CD4-positive, alpha-beta T cell treated with Interferon alpha-2 for 1 hour (primary cell): ENCODE measurements at regions not wholly inside any gene's neighbourhood (a gene's known extent, or its start where the extent isn't known, plus 50 kb on each side); places are given as distances from the start of the nearest gene placed in this dataset.

ENCODE experiments used
- DNase-seq, 2 donors: peaks; one replicate each; pipeline ENCODE4 v3.0.0-alpha.2; 2020 to 2022

DNA sequence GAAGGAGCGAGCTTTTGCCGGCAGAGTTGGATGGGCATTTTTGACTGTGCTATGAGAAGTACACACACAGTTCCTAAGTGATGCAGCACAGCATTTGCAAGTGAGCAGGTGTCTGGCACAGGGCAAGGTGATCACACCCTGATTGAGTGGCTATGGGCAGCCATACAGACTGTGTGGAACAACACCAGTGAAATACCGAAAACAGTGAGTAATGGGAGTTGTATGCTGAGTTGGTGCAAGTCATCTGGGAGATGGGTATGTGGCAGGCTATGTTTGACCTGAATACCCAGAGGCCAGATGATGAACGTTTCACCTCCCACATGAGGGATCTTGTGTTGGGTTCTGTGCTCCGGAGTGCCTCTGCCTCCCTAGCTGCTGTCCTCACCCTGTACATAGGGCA is 53.5 kb upstream of the TIPARP start:
- DNase-seq = no peak

DNA sequence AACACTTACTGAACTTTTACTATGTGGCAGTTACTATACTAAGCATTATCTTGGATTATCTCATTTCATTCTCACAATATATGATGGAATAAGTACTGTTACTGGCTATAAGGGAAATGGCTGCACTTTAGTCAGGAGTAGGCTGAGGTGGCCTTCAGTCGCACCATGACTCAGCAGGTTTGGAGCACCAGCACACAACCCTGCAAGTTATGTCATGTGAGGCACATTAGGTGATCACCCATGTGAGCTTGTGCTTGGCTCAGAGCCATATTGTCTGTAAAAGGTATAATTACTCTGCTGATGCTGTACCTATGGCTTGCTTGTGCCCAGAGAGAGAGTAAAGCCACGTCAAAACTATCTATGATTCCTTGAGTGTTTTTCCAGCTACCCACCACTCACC is 54.1 kb upstream of the TIPARP start:
- DNase-seq = no peak

DNA sequence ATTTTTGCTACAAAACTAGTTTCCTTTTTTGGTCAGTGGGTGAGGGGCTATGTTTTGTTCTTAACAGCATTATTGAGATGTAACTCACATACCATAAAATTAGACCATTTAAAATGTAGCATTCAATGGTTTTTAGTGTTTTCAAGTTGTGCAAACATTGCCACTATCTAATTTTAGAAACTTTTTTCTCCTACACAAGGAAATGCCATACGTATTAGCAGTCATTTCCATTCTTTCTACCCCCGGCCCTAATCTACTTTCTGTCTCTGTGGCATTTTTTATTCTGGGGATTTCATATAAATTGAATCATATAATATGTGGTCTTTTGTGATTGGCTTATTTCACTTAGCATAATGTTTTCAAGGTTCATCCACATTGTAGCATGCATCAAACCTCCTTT is 55.0 kb upstream of the TIPARP start:
- DNase-seq = no peak

DNA sequence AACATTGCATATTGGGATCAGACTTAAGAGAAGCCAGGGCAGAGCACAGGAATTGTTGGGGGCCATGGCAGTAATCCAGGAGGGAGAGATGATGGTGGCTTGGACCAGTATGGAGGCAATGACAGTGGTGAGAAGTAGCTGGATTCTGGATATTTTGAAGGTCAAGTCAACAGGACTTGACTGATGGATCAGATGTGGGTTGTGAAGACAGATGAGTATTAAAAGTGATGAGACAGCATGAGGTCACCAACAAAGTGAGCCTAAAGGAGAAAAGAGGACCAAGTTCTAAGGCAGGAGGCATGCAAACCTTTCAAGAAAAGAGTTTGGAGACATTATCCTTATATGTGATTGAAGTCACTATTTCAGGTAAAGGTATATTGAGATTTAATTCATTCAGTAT is 56.6 kb upstream of the TIPARP start:
- no peak for DNase-seq

DNA sequence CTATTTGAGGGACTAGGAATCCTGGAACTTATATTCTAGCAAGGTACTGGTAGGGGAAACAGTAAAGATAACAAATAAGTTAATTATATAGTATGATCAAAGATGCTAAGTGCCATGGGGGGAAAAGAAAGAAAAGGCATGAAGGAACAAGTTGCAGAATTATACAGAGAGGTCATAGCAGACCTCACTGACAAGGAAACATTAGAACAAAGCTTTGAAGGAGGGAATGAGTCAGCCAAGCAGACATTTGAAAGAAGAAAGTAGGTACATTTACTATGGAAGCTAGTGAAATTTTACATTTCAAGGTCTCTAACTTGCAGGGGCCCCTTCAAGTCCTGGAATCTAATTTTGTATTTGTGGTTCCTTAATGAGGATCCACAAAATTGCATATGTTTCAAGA is 57.2 kb upstream of the TIPARP start:
- DNase-seq = no peak

DNA sequence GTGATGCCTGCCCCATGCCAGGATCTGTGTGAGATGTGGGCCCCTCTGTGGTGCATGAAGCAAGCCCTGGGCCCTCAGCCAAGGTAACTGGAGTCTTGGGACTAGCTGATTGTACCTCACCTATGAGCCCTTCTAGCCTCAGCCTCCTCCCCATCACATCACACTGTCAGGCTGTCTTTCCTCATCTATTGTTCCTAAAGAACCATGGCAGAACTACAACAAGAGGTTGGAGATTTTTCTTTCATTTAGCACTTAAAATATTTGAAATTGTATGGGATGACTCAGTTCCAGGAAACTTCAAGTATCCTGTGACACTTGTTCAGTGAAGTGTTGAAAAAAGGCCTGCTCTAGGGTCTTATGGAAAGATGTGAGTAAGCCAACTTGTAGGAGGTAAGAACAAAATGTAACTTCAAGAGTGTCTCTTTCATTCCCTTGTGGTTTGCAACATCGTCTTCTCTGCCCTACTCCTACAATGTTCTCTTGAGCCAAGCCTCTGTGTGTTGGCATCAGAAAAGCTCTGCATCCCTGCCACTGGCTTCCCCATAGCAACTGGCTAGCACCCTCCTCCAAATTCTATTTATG is 58.7 kb upstream of the TIPARP start:
- no peak for DNase-seq

DNA sequence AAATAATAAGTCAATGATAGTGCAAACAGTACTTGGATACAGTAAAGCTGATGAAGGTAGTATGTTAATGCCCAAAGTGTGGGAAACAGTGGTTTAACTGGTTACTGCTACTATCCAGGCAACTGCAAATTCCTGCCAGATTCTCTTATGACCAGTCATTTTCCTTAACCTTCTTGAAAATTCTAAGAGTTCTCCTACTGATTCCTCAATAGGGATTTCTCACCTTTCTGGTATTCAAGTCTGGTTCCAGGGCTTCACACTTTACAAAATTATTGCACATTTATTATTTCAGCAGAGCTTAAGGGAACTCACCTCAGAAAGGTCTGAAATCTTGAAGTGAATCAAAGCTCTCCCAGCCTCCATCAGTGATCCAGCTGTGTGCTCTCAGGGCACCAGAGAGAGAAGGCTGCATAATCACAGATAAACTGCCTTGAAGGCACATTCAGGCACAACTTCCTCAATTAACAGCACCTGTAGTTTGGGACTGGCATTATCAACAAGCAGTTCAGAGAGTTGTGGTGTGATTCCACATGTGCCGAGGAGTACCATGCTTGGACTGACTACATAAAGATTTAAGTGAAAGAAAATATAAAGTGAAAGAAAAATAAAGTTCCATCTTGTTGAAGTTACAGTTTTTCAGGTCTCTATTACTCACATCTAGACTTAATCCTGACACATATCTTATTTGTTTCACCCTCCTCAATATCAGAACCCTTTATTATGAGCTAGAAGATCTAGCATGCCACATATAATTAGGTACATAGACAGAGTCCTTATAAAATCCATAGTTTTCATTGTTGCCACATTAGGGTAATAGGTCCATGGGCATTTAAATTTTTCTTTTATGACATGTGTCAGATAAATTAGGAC is 59.5 kb upstream of the TIPARP start:
- DNase-seq = no peak

DNA sequence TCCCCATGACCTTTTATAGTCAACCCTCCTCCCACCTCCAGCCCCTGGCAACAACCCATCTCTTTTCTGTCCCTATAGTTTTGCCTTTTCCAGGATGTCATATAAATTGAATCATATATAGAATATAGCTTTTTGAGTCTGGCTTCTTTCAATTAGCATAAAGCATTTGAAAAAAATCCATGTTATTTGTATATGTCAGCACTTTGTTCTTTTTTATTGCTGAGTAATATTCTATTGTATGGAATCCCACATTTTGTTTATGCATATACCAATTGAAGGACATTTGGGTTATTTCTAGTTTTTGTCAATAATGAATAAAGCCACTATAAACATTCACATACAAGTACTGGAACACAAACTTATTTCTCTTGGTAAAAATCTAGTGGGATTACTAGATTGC is 58.0 kb upstream of the SSR3 start:
- no peak for DNase-seq

DNA sequence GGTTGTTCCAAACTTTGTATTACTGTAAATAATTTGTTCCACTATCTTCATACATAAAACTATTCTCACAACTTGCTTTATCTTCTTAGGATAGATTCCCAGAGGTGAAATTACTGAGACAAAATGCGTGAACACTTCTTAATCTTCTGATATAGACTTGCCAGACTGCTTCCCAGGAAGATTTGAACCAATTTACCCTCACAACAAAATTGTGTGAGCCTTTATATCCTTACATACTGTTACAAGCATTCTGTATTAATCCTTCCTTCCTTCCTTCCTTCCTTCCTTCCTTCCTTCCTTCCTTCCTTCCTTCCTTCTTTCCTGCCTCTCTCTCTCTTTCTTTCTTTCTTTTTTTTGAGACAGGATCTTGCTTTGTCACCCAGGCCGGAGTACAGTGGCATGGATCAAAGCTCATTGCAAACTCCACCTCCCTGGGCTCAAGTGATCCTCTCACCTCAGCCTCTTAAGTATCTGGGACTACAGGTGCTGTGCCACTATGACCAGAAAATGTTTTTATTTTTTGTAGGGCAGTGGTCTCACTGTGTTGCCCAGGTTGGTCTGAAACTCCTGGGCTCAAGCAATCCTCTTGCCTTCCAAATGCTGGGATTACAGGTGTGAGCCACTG is 57.1 kb upstream of the SSR3 start:
- no peak for DNase-seq

DNA sequence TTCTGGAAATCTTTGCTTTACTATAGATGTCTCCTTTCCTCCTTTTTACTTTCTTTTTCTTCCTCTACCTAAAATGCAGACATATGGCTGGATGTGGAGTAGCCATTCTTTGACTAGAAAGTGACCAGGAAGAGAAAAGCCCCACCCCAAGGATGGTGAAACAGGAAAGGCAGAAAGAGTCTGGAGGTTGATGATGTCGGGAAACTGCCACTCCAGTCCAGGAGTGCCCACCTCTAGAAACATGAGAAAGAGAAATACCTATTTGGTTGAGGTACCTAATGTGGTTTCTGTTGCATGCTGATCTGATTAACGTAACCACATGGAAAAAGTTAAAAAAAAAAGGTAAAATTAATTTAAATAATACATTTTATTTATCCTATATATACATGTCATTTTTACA is 55.2 kb upstream of the SSR3 start:
- DNase-seq = no peak

DNA sequence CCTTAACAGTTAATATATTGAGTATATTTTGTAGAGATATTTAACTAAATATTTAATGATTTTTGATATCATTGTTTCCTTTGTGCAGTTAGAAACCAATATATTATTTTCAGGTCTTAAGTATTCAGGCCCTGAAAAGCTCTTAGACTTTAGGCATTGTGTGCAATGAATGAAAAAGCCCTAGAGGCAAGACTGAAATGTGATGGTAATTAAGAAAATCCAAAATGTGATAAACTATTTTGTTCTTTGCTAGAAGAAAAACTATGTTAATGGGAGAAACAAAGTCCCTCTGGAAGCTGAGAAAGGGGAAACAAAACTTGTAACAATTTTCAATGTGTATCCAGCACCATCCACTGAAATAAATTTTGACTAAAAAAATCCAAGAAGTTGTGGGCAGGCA is 54.6 kb upstream of the SSR3 start:
- no peak for DNase-seq

DNA sequence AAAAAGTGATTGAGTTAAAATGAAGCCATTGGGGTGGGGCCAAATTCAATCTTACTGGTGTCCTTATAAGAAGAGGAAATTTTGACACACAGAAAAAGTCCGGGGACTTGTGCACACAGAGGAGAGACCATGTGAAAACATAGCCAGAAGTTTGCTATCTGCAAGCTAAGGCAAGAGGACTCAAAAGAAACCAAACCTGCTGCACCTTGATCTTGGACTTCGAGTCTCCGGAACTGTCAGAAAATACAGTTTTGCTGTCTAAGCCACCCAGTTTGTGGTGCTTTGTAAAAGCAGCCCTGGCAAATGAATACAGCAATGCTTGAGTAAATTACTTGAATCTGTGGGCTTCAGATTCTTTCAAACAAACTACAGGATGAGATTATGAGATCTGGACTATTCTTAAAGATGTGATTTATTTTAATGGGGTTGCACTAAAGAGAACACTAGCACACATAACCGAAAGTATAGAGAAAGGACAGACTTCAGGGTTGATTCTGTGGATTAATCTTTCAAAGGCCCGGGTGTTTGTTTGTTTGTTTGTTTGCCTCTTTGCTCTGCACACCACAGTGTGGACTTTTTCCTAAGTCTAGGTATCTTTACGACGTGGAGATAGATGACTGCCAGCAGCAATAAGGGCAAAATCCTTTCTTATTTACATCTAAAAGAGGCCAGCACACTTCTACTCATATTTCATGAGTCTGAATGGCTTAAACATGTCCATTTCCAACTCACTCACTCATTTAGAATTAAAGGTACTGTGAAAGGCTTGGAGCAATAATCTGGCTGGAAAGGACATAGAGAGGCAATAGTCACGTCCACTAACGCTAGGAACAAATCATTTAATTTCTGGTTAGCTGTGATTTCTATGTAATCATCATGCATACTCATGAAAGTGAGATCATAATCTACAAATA is 53.9 kb upstream of the SSR3 start:
- DNase-seq = no peak

DNA sequence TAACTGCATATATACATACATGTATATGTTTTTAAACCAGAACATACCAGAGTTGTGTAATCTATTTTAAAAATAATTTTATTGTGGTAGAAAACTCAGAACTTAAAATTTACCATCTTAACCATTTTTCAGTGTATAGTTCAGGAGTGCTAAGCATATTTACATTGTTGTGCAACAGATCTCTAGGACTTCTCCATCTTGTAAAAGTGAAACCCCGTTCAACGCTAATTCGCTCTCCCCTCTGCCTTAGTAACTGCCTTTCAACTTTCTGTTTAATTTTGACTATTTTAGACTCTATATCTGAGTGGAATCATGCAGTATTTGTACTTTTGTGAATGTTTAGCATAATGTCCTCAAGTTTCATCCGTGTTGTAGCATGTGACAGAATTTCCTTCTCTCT is 51.8 kb upstream of the SSR3 start:
- DNase-seq = peak in 1 of 2 donors; percentile 19

DNA sequence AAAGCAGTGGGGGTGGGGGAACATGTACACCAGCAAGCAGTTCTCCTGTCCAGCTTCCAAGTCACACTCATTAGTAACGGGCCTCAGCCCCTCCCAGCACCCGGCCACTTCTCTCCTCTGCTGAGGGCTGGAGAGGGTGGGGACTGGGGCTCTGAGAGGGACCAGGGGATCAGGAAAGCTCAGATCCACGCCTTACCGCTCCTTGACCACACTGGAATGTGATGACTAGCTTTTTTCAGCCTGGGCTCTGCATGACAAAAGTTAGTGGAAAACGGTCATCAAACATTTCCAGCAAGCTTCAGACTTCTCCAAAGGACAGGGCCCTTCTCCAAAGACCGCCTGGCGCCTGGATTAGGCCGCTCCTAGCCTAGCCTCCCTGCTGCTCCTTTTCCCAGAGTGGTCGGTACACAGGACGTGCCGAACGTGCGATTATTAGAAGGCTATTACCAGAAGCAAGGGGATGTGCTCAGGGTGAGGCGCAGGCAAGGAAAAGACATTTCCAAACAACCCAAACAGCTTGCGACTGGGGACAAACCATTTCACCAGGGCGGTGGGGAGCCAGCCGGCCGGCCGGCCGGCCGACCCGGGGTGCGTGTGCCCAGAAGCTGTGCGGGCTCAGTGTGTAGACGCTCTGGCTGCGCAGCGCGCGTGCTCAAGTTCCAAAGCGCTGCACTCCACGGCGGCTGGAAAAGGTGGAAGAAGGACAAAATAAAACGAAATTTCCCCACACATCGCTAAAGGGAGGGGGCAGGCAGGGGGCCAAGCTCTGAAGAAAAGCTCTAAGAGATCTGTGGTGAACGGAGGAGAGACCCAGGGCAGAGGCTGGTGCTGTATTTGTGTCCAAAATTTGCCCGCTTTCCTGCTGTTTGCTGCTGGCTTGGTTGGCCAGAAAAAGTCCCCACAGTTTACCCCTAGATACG is 51.0 kb upstream of the SSR3 start:
- no peak for DNase-seq

DNA sequence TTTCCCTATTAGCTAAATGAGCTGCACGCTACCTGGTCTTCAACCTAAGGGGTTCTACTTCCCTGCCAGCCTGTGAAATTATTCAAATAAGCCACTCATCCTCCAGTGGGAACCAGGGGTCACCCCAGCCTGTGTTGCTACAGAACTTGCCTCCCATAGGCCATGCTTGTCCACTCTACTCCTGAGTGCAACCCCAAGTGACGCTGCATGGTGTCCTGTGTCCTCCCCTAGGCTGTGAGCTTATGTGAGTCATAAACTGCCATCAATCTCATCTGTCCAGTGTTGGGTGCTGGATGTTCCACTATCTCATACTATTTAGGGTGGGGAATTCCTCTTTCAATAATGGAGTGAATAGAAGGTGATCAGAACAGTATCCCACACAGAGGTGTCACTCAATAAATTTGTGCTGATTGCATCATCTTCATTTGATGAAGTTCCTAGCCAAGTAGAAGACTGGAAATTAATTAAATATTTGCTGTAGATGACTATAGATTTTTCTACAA is 49.8 kb upstream of the SSR3 start:
- DNase-seq = no peak
